ENCODE measurements at regions not wholly inside any gene's neighbourhood (a gene's known extent, or its start where the extent isn't known, plus 50 kb on each side); places are given as distances from the start of the nearest gene placed in this dataset.

- in situ Hi-C loops (cut with HindIII; ENCODE audit: low sequenced_read_pairs): no loop called here
Observed at GRCh38 chr3:21152555-21152954, 598.5 kb downstream of the ZNF385D start.

- in situ Hi-C loops (cut with HindIII; ENCODE audit: low sequenced_read_pairs): no loop called here
Observed at GRCh38 chr3:21142949-21143348, 608.1 kb downstream of the ZNF385D start.

- in situ Hi-C loops (cut with HindIII; ENCODE audit: low sequenced_read_pairs): no loop called here
Observed at GRCh38 chr3:21142031-21142430, 609.0 kb downstream of the ZNF385D start.

GRCh38 chr3:21140785-21141184, 610.2 kb downstream of the ZNF385D start:
- in situ Hi-C loops (cut with HindIII; ENCODE audit: low sequenced_read_pairs): no loop called here

- in situ Hi-C loops (cut with HindIII; ENCODE audit: low sequenced_read_pairs): no loop called here
Observed at GRCh38 chr3:21138085-21138484, 612.9 kb downstream of the ZNF385D start.

- in situ Hi-C loops (cut with HindIII; ENCODE audit: low sequenced_read_pairs): no loop called here
Observed at GRCh38 chr3:21132896-21133295, 618.1 kb downstream of the ZNF385D start.

GRCh38 chr3:21120826-21121225, 630.2 kb downstream of the ZNF385D start:
- in situ Hi-C loops (cut with HindIII; ENCODE audit: low sequenced_read_pairs): no loop called here

GRCh38 chr3:21117370-21117769, 633.6 kb downstream of the ZNF385D start:
- in situ Hi-C loops (cut with HindIII; ENCODE audit: low sequenced_read_pairs): no loop called here

- in situ Hi-C loops (cut with HindIII; ENCODE audit: low sequenced_read_pairs): no loop called here
Observed at GRCh38 chr3:21109056-21109455, 642.0 kb downstream of the ZNF385D start.

GRCh38 chr3:21105784-21106183, 645.2 kb downstream of the ZNF385D start:
- in situ Hi-C loops (cut with HindIII; ENCODE audit: low sequenced_read_pairs): no loop called here

GRCh38 chr3:21100656-21101359, 650.2 kb downstream of the ZNF385D start:
- in situ Hi-C loops (cut with HindIII; ENCODE audit: low sequenced_read_pairs): no loop called here

- in situ Hi-C loops (cut with HindIII; ENCODE audit: low sequenced_read_pairs): no loop called here
Observed at GRCh38 chr3:21094686-21095085, 656.3 kb downstream of the ZNF385D start.

GRCh38 chr3:21073561-21073960, 677.4 kb downstream of the ZNF385D start:
- in situ Hi-C loops (cut with HindIII; ENCODE audit: low sequenced_read_pairs): no loop called here

GRCh38 chr3:21067031-21067813, 683.8 kb downstream of the ZNF385D start:
- in situ Hi-C loops (cut with HindIII; ENCODE audit: low sequenced_read_pairs): no loop called here

- in situ Hi-C loops (cut with HindIII; ENCODE audit: low sequenced_read_pairs): no loop called here
Observed at GRCh38 chr3:21062831-21063294, 688.1 kb downstream of the ZNF385D start.

GRCh38 chr3:21059404-21059803, 691.6 kb downstream of the ZNF385D start:
- in situ Hi-C loops (cut with HindIII; ENCODE audit: low sequenced_read_pairs): no loop called here

- in situ Hi-C loops (cut with HindIII; ENCODE audit: low sequenced_read_pairs): no loop called here
Observed at GRCh38 chr3:21056293-21056692, 694.7 kb downstream of the ZNF385D start.

GRCh38 chr3:21055015-21055414, 696.0 kb downstream of the ZNF385D start:
- in situ Hi-C loops (cut with HindIII; ENCODE audit: low sequenced_read_pairs): no loop called here

- in situ Hi-C loops (cut with HindIII; ENCODE audit: low sequenced_read_pairs): no loop called here
Observed at GRCh38 chr3:21054064-21054463, 696.9 kb downstream of the ZNF385D start.

- in situ Hi-C loops (cut with HindIII; ENCODE audit: low sequenced_read_pairs): no loop called here
Observed at GRCh38 chr3:21049334-21050062, 701.5 kb downstream of the ZNF385D start.

GRCh38 chr3:21043139-21043538, 707.9 kb downstream of the ZNF385D start:
- in situ Hi-C loops (cut with HindIII; ENCODE audit: low sequenced_read_pairs): no loop called here

- in situ Hi-C loops (cut with HindIII; ENCODE audit: low sequenced_read_pairs): no loop called here
Observed at GRCh38 chr3:21042184-21042583, 708.8 kb downstream of the ZNF385D start.
